Ovary (tissue), 3 donors: ENCODE measurements at regions not wholly inside any gene's neighbourhood (a gene's known extent, or its start where the extent isn't known, plus 50 kb on each side); places are given as distances from the start of the nearest gene placed in this dataset.

Experiments used
- POLR2A ChIP-seq: fragments of 450-650 bp; IDR thresholded peaks from one replicate; pipeline ENCODE4 v1.6.1; 2017; ENCODE audit warnings: antibody characterized with exemption, mild to moderate bottlenecking, moderate library complexity
- TF ChIP-seq, protein P1 (sequence below), 3 donors: fragments of 450-650 bp in 2 of 3; fragments of 200-600 bp in 1 of 3; IDR thresholded peaks; one replicate each; pipeline versions ENCODE4 v1.5.1 to v1.8.0; 2016 to 2022; ENCODE audit warnings: antibody characterized with exemption in 3 of 3, mild to moderate bottlenecking in 1 of 3
- donor health status: DM: no; HTN: no; CAD: no.

- TF ChIP-seq, protein P1, sequence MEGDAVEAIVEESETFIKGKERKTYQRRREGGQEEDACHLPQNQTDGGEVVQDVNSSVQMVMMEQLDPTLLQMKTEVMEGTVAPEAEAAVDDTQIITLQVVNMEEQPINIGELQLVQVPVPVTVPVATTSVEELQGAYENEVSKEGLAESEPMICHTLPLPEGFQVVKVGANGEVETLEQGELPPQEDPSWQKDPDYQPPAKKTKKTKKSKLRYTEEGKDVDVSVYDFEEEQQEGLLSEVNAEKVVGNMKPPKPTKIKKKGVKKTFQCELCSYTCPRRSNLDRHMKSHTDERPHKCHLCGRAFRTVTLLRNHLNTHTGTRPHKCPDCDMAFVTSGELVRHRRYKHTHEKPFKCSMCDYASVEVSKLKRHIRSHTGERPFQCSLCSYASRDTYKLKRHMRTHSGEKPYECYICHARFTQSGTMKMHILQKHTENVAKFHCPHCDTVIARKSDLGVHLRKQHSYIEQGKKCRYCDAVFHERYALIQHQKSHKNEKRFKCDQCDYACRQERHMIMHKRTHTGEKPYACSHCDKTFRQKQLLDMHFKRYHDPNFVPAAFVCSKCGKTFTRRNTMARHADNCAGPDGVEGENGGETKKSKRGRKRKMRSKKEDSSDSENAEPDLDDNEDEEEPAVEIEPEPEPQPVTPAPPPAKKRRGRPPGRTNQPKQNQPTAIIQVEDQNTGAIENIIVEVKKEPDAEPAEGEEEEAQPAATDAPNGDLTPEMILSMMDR (IDR thresholded peaks at IDR 0.05), result no peak
- TF ChIP-seq POLR2A, result no peak
These were observed 352.2 kb downstream of the FSCB start for GRCh38 chr14:44154874-44155273.
